ENCODE measurements at regions not wholly inside any gene's neighbourhood (a gene's known extent, or its start where the extent isn't known, plus 50 kb on each side); places are given as distances from the start of the nearest gene placed in this dataset.

- intact Hi-C loops (cut with micrococcal nuclease; ENCODE audit: unreplicated experiment), result no loop called here
- H3K9me3 Mint-ChIP-seq (ENCODE audit: unreplicated experiment), result no peaks in the 10 kb centered on the region
Observed at GRCh38 chr21:22225299-22225698, 1227.1 kb downstream of the NCAM2 start.

GRCh38 chr21:22231013-22231412 is 1232.8 kb downstream of the NCAM2 start:
- ChIA-PET CTCF (no interaction called here), POLR2A (no interaction called here)
- Histone ChIP-seq H3K4me1 (no peaks in the 10 kb centered on the region), H3K4me3 (ENCODE audit: low read depth, low read length) (no peak overlapping the region), H3K9me3 (no peaks in the 10 kb centered on the region), H3K27me3 (replicated peaks; ENCODE audit: control insufficient read depth, insufficient read depth, low read length) (no peaks in the 10 kb centered on the region), H3K36me3 (ENCODE audit: control insufficient read depth, insufficient read depth, low read length) (no peaks in the 10 kb centered on the region)
- BruUV-seq (replicated peaks), result no TSS peak
- Mint-ChIP-seq H3K27ac (ENCODE audit: unreplicated experiment) (no peak overlapping the region), H3K4me1 (ENCODE audit: low read depth, unreplicated experiment) (no peaks in the 10 kb centered on the region), H3K9me3 (ENCODE audit: unreplicated experiment) (peaks cover 7% of the 10 kb centered on the region), H3K36me3 (ENCODE audit: insufficient read depth, unreplicated experiment) (no peaks in the 10 kb centered on the region), H3K4me3 (ENCODE audit: unreplicated experiment) (no peak overlapping the region), H3K27me3 (ENCODE audit: insufficient read depth, unreplicated experiment) (no peaks in the 10 kb centered on the region)
- intact Hi-C loops (cut with micrococcal nuclease; ENCODE audit: unreplicated experiment), result no loop called here
- TF ChIP-seq CTCF (IDR thresholded peaks at IDR 0.05; ENCODE audit: insufficient read depth in 1 of 2, low read depth in 1 of 2, low read length in 1 of 2, severe bottlenecking in 1 of 2, unreplicated experiment in 1 of 2), result no peak
- no peak for DNase-seq

More at GRCh38 chr21:22225299-22225698, 1227.1 kb downstream of the NCAM2 start:
- no TSS peak for BruUV-seq (replicated peaks)
- Histone ChIP-seq H3K4me1 (peaks cover 21% of the 10 kb centered on the region; the same call in 1 of the 2 replicates), H3K4me3 (ENCODE audit: low read depth, low read length) (no peak overlapping the region), H3K36me3 (ENCODE audit: control insufficient read depth, insufficient read depth, low read length) (no peaks in the 10 kb centered on the region), H3K27me3 (replicated peaks; ENCODE audit: control insufficient read depth, insufficient read depth, low read length) (no peaks in the 10 kb centered on the region), H3K9me3 (no peaks in the 10 kb centered on the region)
- no peak overlapping the region for H3K27ac Mint-ChIP-seq (ENCODE audit: unreplicated experiment)
- no peak for TF ChIP-seq CTCF (IDR thresholded peaks at IDR 0.05; ENCODE audit: insufficient read depth in 1 of 2, low read depth in 1 of 2, low read length in 1 of 2, severe bottlenecking in 1 of 2, unreplicated experiment in 1 of 2)
- peaks cover 6% of the 10 kb centered on the region for H3K4me1 Mint-ChIP-seq (ENCODE audit: low read depth, unreplicated experiment)
- no peak overlapping the region for H3K4me3 Mint-ChIP-seq (ENCODE audit: unreplicated experiment)
- ChIA-PET POLR2A (no interaction called here), CTCF (no interaction called here)
- no peaks in the 10 kb centered on the region for H3K36me3 Mint-ChIP-seq (ENCODE audit: insufficient read depth, unreplicated experiment)
- H3K27me3 Mint-ChIP-seq (ENCODE audit: insufficient read depth, unreplicated experiment), result no peaks in the 10 kb centered on the region
- no peak for DNase-seq

- Mint-ChIP-seq H3K27ac (ENCODE audit: unreplicated experiment) (no peak overlapping the region), H3K9me3 (ENCODE audit: unreplicated experiment) (peaks cover 18% of the 10 kb centered on the region), H3K36me3 (ENCODE audit: insufficient read depth, unreplicated experiment) (no peaks in the 10 kb centered on the region), H3K4me1 (ENCODE audit: low read depth, unreplicated experiment) (no peaks in the 10 kb centered on the region), H3K27me3 (ENCODE audit: insufficient read depth, unreplicated experiment) (no peaks in the 10 kb centered on the region), H3K4me3 (ENCODE audit: unreplicated experiment) (no peak overlapping the region)
- ChIA-PET CTCF (no interaction called here), POLR2A (no interaction called here)
- Histone ChIP-seq H3K4me3 (ENCODE audit: low read depth, low read length) (no peak overlapping the region), H3K36me3 (ENCODE audit: control insufficient read depth, insufficient read depth, low read length) (no peaks in the 10 kb centered on the region), H3K4me1 (no peaks in the 10 kb centered on the region), H3K27me3 (replicated peaks; ENCODE audit: control insufficient read depth, insufficient read depth, low read length) (no peaks in the 10 kb centered on the region), H3K9me3 (no peaks in the 10 kb centered on the region)
- DNase-seq, result no peak
- no peak for TF ChIP-seq CTCF (IDR thresholded peaks at IDR 0.05; ENCODE audit: insufficient read depth in 1 of 2, low read depth in 1 of 2, low read length in 1 of 2, severe bottlenecking in 1 of 2, unreplicated experiment in 1 of 2)
- BruUV-seq (replicated peaks), result no TSS peak
- intact Hi-C loops (cut with micrococcal nuclease; ENCODE audit: unreplicated experiment), result no loop called here
Observed at GRCh38 chr21:22235866-22236590, 1237.8 kb downstream of the NCAM2 start.

All from Caco-2 (cell line).